Astrocyte of the cerebellum (primary cell): ENCODE measurements at regions not wholly inside any gene's neighbourhood (a gene's known extent, or its start where the extent isn't known, plus 50 kb on each side); places are given as distances from the start of the nearest gene placed in this dataset.
A peak's percentile ranks its signal among the peaks of the same experiment; 100 is the strongest.
"Not testable (repeated sequence)": the region's sequence is repeated elsewhere in the genome, so short reads cannot be mapped to it uniquely, and the experiment has no call there.

ENCODE experiments used
- DNase-seq: peaks from one replicate; pipeline ENCODE4 v3.0.0-alpha.2; 2011; ENCODE audit warnings: low read depth
- H3K4me3 ChIP-seq: 2 replicates; pipeline ENCODE4 v1.5.1; 2011; ENCODE audit warnings: mild to moderate bottlenecking, low read depth, low read length, moderate library complexity
- in situ Hi-C: cut with HindIII; loops from 2 replicates; pipeline ENCODE4 v1.10.0; 2017; ENCODE audit warnings: low sequenced_read_pairs
- TF ChIP-seq, protein P1 (sequence below): IDR thresholded peaks from 2 replicates; pipeline ENCODE4 v1.5.1; 2012; ENCODE audit warnings: low read length, low read depth, moderate library complexity, mild to moderate bottlenecking; ENCODE audit errors: missing control alignments

GRCh38 chr2:184370954-184371353, 227.4 kb upstream of the ZNF804A start:
- TF ChIP-seq, protein P1, sequence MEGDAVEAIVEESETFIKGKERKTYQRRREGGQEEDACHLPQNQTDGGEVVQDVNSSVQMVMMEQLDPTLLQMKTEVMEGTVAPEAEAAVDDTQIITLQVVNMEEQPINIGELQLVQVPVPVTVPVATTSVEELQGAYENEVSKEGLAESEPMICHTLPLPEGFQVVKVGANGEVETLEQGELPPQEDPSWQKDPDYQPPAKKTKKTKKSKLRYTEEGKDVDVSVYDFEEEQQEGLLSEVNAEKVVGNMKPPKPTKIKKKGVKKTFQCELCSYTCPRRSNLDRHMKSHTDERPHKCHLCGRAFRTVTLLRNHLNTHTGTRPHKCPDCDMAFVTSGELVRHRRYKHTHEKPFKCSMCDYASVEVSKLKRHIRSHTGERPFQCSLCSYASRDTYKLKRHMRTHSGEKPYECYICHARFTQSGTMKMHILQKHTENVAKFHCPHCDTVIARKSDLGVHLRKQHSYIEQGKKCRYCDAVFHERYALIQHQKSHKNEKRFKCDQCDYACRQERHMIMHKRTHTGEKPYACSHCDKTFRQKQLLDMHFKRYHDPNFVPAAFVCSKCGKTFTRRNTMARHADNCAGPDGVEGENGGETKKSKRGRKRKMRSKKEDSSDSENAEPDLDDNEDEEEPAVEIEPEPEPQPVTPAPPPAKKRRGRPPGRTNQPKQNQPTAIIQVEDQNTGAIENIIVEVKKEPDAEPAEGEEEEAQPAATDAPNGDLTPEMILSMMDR = no peak
- in situ Hi-C loops = no loop called here
- no peak overlapping the region for H3K4me3 ChIP-seq
- no peak for DNase-seq

DNA sequence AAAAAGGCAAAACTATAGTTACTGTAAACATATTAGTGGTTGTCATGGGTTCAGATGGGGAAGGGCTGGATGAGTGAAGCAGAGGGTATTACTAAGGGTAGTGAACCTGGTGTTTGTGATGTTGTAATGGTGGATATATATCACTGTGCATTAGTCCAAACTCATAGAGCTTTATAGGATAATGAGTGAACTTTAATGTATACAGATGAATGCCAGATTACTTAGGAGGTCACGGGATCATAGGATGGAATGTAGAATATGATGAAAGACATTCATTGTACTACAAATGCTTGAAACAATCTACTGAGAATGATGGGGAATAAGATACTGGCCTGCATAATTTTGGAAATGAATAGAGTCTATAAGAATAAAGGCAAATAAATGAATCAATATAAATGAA, 226.7 kb upstream of the ZNF804A start:
- in situ Hi-C loops = no loop called here
- no peak overlapping the region for H3K4me3 ChIP-seq
- no peak for DNase-seq
- TF ChIP-seq, protein P1 = no peak

- TF ChIP-seq, protein P1 = no peak
- no peak overlapping the region for H3K4me3 ChIP-seq
- no peak for DNase-seq
- in situ Hi-C loops = no loop called here
Observed at GRCh38 chr2:184372484-184372883, 225.8 kb upstream of the ZNF804A start.

GRCh38 chr2:184394642-184395041, 203.7 kb upstream of the ZNF804A start:
- peak; percentile 15 for DNase-seq
- no peak overlapping the region for H3K4me3 ChIP-seq
- in situ Hi-C loops = no loop called here
- TF ChIP-seq, protein P1 = no peak

GRCh38 chr2:184402381-184402780, 195.9 kb upstream of the ZNF804A start:
- TF ChIP-seq, protein P1 = no peak
- no peak overlapping the region for H3K4me3 ChIP-seq

GRCh38 chr2:184407041-184407630, 191.2 kb upstream of the ZNF804A start:
- H3K4me3 ChIP-seq, DNase-seq, in situ Hi-C loops: not testable (repeated sequence)

More at GRCh38 chr2:184402381-184402780, 195.9 kb upstream of the ZNF804A start:
- in situ Hi-C loops = no loop called here
- no peak for DNase-seq

- in situ Hi-C loops = no loop called here
- TF ChIP-seq, protein P1 = no peak
- no peak overlapping the region for H3K4me3 ChIP-seq
- DNase-seq = no peak
Observed at GRCh38 chr2:184410160-184410559, 188.2 kb upstream of the ZNF804A start.
